NCI-H2107 treated with DMSO at 0.1 percent for 48 hours (cell line): ENCODE measurements at regions not wholly inside any gene's neighbourhood (a gene's known extent, or its start where the extent isn't known, plus 50 kb on each side); places are given as distances from the start of the nearest gene placed in this dataset.

Experiments
- DNase-seq: peaks from one replicate; lab custom pipeline; 2025; ENCODE audit not compliant: unreplicated experiment; lab: John Stamatoyannopoulos, UW

DNA sequence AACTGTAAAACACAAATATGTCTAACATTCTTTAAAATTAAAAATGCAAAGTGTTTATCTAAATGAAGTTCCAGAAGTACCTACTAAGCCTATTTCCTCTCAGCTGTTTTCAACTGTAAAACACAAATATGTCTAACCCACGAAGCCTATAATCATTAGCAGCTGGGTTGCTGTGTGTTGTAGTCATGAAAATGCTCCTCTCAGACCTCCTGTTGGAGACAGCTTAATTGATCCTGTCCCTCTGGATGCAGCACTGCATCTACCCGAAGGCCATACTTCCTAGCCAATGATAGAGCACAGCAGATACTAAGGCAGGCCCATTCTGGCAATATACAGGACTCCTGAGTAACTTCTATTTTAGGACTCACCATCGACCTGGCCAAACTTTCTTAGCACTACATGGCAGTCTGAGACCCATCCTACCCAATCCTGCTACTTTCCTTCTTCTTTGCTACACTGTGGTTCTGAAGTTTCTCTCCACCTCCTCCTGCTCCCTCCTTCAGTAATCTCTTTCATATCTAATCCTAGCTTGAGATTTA is 92.5 kb upstream of the RBBP8 start:
- no peak for DNase-seq

DNA sequence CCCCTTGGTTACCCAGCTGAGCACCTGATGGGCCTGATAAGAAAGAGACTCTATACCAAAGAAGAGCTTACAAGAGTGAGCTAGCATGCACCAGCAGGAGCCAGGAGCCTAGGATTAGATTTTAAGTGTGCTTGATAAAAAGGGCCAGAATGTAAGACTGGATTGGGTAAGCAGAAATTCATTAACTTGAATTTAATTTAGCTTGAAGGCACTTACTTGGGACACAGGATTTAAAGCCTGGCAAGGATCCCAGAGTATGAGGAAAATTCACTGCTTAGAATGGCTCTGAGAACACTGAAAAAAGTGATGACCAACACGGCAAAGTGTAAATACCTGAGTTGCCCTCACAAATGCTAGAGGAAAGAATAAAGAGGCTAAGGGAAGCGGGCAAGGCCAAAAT is 91.3 kb upstream of the RBBP8 start:
- no peak for DNase-seq

DNA sequence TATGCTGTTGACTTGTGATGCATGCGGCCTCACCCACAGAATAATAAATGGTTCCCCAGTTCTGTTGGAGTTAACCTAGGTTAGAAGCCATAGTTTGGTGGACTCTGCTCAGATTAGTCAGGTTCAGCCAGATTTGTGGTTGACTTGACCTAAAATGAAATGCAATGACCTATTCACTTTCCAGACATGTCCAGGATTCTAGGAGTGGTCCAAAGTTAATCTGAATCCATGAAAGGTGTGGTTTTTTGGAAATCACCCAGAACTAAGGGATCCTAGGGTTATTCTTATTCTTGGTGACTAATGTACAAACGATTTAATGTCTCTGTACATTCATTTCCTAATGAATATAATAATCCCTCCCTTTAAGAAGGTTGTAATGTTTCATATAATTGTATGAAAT is 88.9 kb upstream of the RBBP8 start:
- no peak for DNase-seq

DNA sequence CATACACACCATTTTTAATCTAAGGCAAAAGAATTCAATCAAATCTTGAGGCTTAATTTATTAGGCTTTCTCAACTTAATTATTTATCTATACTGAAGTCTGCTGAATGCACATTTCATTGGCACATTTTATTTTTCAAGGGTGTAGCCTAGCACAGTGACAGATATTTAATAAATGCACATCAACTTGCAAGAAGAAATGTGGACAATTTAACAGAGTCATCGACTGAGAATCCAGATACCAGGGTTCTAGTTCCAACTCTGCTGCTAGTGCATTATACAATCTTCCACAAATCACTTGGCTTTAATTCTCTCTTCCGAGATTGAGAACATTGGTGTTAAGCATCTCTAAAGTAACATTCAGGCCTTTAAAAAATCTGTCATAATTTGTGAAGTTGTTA is 88.5 kb upstream of the RBBP8 start:
- no peak for DNase-seq

DNA sequence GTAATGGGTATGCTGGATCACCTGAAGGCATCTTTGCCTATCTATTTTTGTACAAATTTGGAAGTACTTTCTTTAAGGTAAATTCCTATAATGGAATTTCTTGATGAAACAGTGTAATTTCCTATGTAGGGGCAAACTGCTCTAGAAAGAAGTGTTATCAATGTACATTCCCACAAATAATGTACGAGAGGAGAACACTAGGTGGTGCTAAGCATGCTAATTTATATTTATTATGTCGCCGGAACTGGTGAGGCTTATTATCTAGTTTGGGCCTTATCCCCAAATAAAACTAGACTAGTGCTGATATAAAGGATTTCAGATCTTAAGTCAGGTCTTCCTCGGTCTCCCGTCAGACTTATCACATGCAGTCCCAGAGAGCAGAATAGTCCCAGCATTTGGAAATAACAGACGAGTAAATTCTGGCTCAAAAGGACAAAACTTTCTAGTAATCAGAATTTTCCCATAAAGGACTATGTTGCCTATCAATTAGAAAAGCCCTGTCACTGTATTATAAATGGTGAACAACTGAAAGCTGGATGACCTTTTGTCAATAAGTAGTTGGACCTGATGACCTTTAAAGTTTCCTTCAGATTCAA is 86.9 kb upstream of the RBBP8 start:
- no peak for DNase-seq

DNA sequence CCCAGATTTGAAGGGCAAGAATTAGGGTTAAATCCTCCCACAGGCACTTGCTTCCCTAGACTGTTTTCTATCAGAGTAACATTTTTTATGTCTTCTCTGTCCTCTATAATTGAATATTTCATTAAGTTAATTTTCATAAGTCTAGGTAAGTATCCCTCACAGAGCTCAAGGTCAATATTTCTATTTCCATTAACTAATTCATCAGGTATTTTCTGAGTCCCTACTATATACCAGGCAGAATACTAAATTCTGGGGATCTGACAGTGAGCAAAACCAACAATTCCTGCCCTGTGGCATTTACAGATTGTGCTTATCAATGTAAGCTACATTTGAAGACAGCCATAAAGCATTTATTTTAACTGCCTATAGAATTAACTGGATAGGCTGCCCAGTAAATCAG is 86.4 kb upstream of the RBBP8 start:
- no peak for DNase-seq

DNA sequence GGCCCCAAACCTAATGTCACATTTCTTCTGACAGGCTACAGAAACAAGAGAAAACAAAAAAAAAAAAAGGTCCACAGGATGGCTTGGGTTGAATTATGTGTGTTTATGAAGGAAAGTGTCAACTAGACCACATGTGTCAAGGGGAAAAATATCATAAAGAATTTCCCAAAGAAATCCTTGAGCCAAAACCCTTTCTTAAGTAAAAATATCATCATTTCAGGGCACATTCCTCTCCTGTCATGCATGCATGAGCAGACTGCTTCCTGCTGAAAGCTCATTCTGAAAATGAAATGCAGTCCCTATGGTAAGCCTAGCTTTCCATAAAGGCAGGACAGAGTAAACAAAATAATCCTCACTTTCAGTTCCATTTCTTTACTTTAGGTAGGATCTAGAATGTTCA is 85.7 kb upstream of the RBBP8 start:
- DNase-seq: no peak

DNA sequence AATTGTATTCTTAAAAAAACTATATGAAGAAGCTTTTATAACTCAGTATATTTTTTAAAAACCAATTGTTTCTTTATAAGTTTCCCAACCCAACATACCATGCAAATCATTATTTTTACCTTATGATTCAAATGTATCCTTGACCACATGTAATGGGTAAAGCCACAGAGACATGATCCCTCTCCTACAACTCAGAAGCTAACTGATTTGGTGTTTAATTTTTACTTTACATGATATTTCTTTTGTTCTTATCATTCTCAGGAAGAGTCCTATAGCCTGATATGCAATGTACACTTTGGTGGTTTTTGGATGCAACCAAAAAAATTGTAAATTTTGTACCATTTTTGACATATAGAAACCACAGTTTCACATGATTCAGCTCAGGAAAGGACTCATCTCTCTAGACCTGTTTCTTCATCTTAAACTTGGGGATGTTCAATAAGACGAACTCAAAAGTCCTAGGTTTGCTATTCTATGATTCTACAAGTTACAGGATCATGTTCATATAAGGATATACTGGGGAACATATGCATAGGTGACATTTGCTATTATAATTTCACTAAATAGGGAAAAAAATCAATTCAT is 85.2 kb upstream of the RBBP8 start:
- DNase-seq: no peak

DNA sequence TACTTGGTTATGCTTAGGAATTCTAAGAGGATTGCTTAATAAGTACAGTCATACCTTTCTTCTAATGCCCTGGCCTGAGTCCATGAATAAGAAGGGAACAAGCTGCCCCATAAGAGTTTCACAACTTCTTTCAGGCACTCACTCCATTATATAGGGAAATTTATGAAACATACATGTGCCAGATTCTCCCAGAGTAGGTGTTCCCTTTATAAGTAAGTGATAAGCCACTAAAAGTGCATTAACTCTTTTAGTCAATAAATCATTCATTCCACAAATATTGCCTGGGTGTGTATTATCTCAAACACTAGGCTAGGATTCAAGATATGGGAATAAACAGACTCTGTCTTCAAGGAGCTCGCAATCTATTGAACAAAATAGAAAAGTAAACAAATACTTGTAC is 84.5 kb upstream of the RBBP8 start:
- no peak for DNase-seq

DNA sequence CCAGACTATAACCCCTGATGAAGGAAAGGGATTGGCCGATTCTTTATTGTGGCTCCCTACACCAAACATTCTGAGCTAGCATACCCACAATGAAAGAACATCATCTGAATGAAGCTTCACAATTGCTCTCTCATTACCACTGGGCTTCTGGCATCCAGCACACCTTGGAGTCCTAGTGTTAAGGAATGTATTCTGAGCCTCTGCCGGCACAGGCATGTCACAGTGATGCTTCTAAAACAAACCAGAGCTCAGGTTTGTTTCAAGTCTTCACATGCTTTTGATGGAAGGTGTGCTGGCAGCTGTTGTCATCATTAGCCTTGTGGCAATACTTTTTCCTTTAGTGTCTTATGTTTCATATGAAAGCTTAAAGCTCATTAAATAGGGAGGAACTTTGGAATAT is 76.3 kb upstream of the RBBP8 start:
- DNase-seq: no peak

DNA sequence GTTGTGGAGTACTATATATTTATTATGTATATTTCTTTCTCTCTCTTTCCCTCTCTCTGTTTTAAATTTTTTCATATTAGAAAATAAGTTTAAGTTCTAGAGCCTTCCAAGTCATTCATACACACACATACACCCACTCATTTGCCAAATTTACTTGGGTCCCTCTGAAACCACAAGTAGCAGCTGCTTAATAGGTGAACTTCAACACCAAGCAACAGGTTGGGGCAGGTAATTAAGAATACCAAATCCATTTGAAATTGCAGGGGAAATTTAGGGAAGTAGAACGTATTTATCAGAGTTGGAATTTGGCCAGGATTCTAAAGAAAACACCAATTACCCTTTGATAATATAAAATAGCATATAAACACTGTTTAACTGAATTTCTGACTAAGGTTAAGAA is 75.0 kb upstream of the RBBP8 start:
- DNase-seq: no peak

DNA sequence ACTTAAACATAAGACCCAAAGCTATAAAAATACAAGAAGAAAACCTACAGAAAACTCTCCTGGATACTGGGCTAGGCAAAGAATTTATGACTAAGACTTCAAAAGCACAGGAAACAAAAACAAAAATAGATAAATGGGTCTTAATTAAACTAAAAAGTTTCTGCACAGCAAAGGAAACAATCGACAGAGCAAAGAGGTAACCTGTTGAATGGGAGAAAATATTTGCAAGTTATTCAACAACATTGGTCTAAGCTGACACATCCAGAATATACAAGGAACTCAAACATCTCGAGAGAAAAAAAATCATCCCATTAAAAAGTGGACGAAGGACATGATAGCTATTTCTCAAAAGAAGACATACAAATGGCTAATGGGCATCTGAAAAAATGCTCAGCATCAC is 72.3 kb upstream of the RBBP8 start:
- DNase-seq: no peak

DNA sequence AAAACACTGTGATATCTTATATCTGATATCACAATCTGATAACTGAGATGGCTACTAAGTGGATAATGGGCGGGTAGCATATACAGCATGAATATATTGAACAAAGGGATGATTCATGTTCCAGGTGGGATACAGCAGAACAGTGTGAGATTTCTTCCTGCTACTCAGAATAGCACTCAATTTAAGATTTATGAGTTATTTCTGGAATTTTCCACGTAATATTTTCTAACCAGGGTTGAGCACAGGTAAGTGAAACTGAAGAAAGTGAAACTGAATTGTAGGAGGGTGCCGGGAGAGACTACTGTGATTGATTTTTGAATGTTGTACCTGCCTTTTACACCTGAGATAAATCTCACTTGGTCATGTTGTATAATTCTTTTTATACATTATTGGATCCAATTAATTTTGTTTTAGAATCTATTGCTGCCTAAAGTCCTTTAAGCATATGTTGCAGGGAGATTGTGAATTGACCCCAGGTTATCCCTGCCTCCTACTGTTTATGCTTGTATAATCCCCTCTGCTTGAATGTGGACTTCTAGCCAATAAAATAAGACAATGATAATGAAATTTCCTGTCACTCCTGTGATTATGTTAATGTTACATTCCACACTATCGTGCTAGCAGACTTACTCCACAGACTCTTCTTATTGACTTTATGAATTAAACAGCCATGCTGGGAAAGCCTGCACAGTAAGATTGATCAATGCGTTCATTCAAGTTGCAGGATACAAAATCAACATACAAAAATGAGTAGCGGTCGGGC is 67.6 kb upstream of the RBBP8 start:
- no peak for DNase-seq

DNA sequence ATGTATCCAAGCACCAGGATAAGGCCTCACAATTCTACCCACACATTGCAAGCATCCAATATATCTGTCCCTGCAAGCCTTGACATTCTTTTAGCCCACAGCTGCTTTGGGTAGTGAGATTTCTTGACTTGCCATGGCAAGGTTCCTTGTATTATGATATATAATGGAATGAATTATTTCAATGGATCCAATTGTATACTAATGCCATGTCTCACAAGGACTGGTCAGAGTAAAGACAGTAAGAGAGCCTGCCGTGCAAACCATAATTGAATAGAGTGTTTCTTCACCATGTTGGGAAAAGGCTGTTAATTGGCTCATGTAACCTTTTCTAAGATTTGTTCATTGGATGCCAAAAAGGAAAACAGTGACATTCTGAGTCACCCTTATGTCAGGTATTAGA is 64.3 kb upstream of the RBBP8 start:
- no peak for DNase-seq

DNA sequence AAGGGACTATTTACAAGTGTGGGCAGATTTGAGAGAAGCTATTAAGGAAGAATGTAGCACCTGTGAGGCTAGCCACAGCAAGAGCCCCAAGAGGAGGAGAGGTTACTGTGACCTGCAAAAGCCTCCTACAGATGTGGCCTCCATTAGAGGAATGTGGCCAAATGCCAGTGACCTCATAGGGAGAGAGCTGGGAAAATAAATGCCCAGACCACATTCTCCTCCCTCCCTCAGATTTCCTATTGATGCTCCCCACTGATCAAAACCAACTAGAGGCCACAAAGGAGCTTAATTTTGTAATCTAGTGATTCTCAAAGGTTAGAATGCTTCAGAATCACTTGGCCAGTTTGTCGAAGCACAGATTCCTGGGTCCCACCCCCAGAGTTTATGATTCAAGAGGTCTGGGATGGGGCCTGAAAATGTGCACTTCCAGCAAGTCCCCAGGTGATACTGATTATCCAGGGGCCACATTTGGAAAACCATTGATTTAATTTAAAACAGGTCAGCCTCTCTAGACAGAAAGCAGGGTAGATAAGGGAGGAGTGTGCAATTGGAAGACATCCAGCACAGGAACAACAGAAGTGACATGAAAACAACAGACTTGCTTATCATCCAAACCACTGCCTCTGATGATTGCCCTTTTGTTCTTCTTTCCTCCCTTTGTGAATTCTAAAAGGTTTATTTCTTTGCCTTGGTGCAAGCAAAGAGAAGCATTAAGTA is 61.2 kb upstream of the RBBP8 start:
- DNase-seq: no peak

DNA sequence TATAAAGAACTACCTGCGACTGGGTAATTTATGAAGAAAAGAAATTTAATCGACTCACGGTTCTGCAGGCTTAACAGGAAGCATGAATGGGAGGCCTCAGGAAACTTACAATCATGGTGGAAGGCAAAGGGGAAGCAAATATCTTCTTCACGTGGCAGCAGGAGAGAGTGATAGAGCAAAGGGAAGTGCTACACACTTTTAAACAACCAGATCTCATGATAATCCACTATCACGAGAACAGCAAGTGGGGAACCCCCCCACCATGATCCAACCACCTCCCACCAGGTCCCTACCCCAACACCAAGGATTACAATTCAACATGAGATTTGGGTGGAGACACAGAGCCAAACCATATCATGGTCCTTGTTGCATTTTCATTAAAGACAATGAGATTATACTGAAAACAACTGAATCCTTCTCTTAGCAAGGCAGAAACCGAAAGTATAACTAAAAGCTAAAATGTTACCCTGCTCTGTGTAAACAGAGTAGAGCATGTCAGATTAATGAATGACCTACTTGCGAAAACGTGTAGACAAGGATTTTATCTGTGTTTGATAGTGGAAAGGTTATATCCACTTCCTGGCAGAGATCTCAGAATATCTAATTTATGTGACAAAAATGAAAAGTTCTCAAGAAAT is 60.1 kb upstream of the RBBP8 start:
- DNase-seq: no peak

DNA sequence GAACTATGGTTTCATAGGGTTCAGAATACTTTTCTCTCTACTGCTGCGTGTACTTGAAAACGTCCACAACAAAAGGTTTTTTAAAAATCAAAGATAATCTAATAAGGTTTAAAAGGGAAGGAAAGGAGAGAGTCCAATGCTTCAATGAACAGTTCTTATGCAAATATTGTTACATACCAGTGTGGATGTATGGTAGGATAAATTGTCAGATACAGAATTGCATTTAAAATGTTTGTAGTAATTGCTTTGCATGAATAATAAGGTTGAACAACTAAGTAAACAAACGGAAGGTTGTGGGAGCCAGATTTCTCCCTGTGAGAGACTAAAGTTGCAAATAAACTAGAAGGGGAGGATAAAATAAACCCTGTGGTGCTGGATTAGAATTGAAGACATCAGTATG is 53.8 kb upstream of the RBBP8 start:
- DNase-seq: no peak

DNA sequence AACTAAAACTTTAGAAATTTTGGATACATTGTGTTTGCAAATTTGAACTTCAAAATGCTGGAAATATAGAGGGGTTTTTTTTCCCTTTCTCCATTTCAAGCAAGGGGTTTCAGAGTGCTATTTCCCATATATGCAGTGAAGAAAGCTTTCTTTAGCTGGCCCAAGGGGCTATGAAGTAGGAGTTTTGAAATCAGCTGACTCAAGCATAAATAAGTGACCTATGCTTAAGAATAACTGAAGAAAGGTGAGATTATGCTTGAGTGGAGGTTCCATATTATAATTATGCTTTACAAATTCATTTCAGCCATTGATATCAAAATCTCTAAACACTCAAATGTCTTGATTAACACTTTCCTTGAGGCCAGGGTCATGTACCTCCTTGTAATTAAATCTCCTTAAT is 51.0 kb upstream of the RBBP8 start:
- no peak for DNase-seq

DNA sequence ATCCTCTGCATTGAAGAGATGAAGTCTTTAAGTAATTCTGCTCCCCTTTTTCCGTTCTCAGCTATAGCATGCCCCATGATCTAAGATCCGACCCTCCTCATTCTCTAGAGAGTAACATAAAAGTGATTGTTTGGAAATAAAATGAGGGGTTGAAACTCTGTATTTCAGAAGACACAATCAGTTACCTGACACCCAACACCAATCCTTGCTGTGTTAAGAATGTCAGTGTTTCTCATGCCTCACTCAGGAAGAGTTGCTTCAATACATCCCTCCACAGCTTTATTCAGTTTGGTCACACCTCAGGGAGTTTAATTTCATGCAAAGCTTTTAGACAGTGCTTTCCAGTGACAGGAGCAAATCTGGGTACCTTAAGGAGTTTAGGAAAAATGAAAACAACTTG is 49.9 kb upstream of the RBBP8 start:
- DNase-seq: no peak
